ENCODE measurements at regions not wholly inside any gene's neighbourhood (a gene's known extent, or its start where the extent isn't known, plus 50 kb on each side); places are given as distances from the start of the nearest gene placed in this dataset.
"Not testable (repeated sequence)": the region's sequence is repeated elsewhere in the genome, so short reads cannot be mapped to it uniquely, and the experiment has no call there.

DNA sequence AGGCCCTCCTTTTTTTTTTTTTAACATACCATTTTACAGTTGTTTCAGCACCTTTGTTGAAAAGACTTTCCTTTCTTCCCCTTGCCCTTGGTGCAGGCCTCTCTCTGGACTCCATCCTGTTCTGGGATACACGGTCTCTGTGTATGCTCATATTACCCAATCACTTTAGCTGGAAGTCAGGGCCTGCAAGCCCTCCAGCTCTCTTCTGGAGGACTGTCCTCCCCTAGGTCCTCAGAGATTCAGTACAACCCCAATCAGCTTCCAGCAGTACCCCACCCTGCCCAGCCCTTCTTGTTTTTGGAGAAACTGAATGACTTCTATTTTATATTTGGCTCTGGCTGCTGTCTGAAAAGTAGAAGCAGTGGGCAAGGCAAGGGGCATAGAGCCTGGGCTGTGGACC lies 270.8 kb downstream of the KLF13 start:
- no peak for DNase-seq (ENCODE audit: low read depth)

DNA sequence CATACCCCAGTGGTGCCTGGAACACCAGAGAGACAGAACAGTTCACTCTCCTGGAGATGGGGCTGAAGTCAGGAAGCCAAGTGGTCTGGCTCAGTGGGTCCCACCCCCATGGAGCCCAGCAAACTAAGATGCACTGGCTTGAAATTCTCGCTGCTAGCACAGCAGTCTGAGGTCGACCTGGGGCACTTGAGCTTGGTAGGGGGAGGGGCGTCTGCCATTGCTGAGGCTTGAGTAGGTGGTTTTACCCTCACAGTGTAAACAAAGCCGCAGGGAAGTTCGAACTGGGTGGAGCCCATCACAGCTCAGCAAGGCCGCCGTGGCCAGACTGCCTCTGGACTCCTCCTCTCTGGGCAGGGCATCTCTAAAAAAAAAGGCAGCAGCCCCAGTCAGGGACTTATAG lies 272.0 kb downstream of the KLF13 start:
- DNase-seq (ENCODE audit: low read depth), result no peak

DNA sequence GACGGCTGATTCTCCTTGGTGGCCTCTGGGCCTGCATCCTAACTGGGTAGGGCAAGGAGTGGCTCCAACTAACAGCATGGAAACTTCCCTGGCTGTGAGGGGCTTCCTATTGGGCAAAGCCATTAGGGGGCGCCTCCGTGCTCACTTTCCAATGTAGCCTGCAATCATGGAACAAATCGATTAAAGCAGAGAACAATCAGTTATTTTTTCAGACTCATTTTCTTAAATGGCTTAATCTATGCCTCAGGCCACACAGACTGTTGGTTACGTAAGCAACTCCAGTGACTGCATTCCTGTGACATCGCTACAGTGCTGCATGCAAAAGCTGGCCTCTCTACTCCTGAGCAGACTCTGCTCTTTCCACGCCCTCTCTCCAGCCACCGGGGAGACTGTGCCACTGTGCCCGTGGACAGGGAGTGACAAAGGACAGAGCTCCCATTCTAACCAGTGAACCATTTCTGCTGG lies 278.9 kb downstream of the KLF13 start:
- no peak for DNase-seq (ENCODE audit: low read depth)

DNA sequence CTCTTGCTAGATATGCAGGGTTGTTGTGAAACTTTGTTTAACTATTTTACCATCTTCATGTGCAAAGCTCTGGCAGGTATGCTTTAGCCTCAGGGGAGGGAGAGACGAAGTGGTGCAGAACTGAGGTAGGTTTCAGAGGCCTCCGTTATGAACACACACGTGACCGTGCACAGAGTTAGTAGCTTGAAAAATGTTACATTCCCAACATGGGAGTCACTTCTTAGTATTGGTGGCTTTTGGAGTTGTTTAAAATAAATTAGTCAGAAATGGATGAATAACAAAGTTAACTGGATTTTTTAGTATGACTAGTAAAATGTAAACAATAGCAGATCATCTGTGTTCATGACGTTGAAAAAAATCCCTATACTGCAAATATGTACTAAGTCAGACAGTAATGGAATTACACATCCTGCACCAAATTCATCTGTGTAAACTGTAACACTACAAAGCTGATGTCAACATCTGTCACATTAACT lies 279.6 kb downstream of the KLF13 start:
- no peak for DNase-seq (ENCODE audit: low read depth)

DNA sequence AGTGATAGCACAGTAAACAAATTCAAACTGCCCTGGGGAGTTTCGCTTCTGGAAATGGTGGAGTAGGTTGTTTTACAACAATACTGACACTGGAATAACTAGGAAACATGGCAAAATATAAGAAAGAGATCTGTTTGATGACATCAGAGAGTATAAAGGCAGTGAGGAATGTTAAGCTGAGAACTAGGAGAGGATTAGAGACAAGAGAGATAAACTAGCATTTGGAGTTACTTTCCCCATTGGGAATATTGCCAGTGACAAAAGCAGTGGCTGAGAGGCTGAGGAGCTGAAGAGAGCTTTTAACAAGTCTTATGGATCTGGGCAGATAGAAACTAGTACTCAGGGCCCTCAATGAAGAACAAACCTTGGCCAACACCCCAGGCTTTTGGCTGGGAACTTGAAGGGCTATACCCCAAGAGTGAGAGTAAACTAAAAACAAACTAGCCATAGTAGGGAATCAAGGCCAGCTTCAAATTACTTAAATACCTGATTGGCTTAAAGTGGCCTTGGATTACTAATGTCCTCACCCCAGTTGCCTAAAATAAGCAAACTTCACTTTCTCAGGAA lies 280.4 kb downstream of the KLF13 start:
- DNase-seq (ENCODE audit: low read depth), result no peak

DNA sequence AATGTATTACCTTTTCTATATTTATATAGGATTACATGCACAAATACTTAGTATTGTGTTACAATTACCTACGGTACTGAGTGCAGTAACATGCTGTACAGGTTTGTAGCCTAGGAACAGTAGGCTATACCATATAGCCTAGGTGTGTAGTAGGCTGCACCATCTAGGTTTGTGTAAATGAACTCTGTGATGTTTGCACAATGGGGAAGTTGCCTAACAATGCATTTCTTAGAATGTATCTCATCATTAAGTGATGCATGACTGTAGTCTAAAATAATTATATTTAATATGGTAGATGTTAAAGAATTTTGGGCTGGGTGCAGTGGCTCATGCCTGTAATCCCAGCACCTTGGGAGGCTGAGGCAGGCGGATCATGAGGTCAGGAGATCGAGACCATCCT lies 281.0 kb downstream of the KLF13 start:
- no peak for DNase-seq (ENCODE audit: low read depth)

DNA sequence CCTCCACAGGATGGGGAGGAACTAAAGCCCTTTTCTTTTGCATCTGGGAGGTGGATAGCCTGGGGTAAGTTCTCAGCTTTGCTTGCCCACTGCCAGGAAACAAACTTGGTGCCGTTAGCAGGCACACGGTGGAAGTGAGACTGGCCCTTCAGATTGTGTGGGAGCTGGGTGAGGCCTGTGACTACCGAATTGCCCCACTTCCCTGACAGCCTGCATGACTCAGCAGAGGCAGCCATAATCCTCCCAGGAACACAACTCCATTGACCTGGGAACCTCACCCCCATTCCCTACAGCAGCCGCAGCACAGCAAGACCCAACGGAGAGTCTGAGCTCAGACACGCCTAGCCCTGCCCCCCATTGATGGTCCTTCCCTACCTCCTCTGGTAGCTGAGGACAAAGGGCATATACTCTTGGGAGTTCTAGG lies 282.6 kb downstream of the KLF13 start:
- DNase-seq (ENCODE audit: low read depth), result no peak

DNA sequence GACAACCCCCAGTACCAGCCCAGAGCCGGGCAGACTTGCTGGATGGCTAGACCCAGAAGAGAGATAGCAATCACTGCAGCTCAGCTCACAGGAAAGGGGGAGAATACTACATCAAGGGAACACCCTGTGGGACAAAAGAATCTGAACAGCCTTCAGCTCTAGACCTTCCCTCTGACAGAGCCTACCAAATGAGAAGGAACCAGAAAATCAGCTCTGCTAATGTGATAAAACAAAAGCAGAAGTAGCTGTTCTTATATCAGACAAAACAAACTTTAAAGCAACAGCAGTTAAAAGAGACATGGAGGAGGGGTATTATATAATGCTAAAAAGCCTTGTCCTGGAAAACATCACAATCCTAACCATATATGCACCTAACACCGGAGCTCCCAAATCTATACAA lies 283.3 kb downstream of the KLF13 start:
- DNase-seq (ENCODE audit: low read depth), result no peak

DNA sequence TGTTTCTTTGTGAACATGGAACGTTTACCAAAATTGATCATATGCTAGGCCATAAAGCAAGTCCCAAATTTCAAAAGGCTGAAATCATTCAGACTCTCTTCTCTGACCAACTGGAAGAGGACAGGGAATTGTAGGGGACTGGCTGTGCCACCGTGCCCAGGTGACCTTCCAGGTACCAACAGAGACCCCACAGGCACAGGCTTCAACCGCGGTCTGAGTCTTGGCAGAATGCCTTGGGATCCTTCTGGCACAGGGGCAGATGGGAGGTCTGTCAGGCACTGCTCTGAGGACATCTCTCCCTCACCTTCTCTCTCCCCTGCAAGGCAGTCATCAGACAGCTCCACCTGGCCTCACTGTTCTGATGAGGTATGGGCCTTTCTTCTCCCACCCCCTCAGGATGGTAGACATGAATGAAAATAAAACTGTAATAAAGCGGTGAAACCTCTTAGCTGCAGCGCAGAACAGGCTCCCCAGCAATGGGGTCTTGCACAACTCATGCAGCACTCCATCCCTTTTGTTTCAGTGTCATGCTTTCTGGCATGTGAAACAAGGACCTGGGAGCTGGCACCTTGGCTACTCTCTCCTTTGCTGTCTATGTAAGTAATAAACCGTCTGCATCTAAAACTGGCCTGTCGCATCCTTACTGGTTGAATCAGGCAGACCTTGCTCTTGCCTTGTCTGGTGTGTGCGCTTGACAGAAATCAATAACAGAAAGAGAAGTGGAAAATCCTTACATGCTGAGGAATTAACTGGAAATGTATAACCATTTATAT lies 289.2 kb downstream of the KLF13 start:
- DNase-seq (ENCODE audit: low read depth), result no peak

DNA sequence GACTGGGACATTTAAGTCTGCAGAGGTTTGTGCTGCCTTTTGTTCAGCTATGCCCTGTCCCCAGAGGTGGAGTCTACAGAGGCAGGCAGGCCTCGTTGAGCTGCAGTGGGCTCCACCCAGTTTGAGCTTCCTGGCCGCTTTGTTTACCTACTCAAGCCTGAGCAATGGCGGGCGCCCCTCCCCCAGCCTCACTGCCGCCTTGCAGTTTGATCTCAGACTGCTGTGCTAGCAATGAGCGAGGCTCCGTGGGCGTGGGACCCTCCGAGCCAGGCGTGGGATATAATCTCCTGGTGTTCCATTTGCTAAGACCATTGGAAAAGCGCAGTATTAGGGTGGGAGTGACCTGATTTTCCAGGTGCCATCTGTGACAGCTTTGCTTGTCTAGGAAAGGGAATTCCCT lies 296.7 kb downstream of the KLF13 start:
- DNase-seq (ENCODE audit: low read depth), result not testable (repeated sequence)

DNA sequence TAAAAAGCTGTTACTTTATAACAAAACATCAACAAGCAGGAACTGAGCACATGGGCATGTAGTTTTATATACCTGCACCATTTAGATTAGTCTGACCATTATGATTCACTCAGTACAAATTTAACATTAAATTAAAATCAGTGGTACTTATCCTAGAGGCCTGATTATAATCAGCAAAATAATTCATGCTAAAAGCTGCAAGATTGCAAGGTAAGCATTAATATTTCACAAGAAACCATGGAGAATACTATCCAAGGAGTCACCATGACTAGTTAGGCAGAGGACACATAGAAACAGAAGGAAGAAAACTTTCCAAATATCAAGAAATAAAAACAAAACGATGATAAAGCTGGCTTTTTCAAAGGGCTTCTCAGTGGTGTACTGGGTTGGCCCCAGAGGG lies 297.5 kb downstream of the KLF13 start:
- not testable (repeated sequence) for DNase-seq (ENCODE audit: low read depth)

DNA sequence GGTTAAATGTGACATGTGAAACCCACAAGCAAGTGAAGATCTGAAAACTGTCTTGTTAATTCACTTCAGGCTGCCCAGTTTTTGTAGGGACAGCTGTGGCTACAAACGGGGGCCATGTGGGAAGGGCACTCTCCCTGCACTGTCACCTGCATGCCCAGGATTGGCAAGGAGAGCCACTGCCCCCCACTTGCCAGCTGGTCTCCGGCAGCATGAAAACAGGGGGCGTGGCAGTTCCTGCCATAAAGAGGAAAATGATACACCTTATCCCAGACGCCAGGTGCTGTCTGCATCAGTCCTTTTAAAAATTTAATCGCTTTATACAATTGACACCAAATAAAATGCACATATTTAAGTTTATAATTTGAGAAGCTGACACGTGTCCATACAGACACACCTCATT lies 309.1 kb downstream of the KLF13 start:
- DNase-seq (ENCODE audit: low read depth), result not testable (repeated sequence)

DNA sequence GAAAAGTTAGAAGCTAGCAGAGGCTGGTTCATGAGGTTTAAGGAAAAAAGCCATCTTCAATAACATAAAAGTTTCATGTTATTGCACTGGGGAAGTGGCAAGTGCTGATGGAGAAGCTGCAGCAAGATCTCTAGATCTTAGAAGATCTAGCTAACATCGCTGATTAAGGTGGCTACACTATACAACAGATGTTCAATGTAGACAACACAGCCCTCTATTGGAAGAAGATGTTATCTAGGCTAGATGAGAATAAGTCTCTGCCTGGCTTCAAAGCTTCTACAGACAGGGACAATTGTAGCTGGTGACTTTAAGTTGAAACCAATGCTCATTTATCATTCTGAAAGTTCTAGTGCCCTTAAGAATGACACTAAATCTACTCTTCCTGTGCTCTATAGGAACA lies 310.3 kb downstream of the KLF13 start:
- DNase-seq (ENCODE audit: low read depth), result not testable (repeated sequence)

DNA sequence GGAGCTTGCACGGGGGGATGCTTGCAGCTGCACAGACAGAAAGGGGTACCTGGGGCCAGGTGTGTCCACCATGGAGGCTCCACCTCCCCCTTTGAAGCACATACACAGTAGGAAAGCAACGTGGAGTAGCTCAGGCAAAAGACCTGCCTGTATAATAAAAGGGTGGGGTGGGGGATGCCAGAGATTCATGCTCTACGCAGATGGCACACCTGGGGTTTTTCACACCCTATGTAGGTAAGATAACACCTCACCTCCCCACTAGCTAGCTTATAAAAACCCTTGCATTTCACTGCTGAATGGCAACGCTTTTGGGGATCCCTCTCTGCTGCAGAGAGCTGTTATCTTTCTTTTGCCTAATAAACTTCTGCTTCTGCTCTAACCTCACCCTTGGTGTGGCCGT lies 317.3 kb downstream of the KLF13 start:
- DNase-seq (ENCODE audit: low read depth), result not testable (repeated sequence)

DNA sequence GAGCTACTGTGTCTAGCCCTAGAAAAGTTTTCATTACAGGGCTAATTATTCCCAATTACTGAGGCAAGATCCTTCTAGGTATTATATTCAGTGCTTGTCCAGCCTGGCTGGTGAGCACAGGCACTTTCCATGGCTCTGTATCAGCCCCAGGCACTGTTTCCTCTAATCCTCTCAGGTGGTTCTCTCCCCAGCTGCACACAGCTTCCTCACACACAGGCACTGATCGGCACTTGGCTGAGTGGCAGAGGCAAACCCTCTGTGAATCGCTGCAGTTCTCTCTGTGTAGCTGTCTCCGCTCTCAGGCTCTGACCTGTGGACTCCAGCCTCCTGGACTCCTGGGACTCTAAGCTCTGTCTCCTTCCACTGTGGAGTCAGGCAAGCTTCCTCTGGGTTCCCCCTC lies 318.1 kb downstream of the KLF13 start:
- not testable (repeated sequence) for DNase-seq (ENCODE audit: low read depth)

DNA sequence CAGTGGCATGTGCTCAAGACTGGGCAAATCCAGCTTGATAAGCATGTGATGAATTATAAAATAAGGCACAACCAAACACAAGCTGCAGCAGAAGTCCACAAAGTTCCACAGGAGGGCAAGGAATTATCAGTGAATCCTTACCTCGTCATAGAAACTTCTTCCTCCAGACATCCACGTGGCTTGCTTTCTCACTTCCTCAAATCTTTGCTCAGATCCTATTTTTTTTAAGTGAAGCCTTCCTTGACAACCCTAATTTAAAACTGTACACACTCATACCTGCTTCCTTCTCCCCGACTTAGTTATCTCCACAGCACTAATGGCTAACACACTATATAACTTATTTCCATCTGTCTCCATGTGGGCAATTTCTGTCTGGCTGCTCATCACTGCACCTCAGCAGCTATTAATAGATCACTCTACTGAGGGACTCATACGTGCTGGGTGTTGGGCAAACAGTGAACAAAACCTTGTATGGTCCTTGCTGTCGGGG lies 320.7 kb downstream of the KLF13 start:
- DNase-seq (ENCODE audit: low read depth), result not testable (repeated sequence)

DNA sequence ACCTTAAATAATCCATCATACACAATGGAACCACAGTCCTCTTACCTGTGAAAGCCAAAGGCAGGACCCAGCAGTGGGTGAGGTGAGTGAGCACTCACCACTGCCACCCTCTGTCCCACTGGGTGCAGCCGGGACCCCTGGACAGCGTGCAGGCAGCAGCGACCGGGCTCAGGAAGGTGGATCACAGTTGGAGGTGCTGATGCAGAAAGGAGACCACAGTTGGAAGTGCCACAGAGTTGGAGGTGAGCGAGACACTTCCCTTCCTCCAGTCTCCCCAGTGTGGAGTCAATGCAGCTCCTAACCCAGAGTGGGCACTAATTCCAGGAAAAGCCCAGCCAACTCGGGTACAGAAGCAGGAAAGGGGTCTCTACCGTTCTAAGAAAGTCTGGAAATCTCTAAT lies 323.0 kb downstream of the KLF13 start:
- DNase-seq (ENCODE audit: low read depth), result not testable (repeated sequence)

DNA sequence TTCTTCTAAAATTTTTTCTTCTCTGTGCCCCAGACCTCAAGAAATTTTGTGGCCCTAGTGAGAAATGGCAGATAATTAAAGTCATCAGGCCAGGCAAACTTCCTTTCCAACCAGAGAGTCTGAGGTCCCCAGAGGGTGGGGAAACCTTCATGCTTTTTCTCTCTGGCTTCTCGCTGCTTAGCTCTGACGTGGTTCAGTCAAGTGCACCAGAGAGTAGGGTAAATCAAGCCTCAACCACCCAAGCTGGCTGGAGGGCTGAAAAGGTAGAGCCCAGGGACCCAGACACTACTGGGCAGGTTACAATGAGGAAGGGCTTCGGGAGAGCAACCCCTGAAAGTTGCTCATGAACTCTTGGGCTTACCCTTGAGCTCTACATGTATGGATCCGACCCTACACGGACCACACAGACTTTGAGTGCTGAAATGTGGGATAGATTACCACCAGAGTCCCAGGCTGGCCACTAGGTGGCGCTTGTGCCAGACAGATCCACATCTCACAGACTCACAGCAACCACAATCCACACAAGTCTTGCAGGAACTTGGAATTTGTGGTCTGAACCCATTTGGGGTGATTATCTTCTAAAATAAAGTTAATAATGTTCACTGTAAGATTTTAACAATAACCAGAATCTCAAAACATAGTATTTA lies 323.5 kb downstream of the KLF13 start:
- peak; percentile 46 for DNase-seq (ENCODE audit: low read depth)

DNA sequence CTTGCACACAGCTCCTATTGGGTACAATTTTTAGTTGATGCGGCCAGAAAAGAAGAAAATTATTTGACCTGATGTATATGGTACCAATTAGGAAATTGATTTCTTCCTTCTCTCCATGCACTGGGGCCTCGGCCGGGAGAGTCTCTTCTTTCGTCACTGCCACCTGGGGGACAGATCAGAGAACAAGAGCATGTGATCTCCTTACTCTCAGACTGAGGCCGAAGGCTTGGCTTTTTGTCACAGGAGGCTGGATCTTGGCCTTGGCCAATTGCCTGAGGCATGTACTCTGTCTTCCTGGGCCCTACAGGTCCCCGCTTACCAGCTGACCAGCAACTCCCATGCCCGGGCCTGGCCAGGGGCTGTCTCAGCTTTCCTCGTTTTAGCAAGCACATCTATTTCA lies 330.3 kb downstream of the KLF13 start:
- DNase-seq (ENCODE audit: low read depth), result not testable (repeated sequence)

DNA sequence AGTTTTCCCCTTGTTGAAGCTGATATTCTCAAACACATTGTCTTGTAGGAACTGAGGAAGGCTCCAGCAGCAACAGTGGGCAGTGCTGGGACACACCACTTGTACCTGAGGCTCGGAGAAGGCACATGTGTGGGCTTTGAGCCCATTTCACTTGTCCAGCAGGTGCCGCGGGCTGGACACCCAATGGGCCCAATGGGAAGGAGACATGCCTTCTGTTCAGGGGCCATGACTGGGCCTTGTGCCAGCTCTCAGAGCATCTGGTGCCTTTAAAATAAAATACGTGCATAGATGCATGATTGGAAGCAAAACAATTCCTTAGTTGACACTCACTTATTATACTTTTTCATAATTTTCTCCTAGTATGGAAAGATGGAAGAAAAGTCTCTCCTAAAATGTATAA lies 334.2 kb downstream of the KLF13 start:
- DNase-seq (ENCODE audit: low read depth), result no peak

DNA sequence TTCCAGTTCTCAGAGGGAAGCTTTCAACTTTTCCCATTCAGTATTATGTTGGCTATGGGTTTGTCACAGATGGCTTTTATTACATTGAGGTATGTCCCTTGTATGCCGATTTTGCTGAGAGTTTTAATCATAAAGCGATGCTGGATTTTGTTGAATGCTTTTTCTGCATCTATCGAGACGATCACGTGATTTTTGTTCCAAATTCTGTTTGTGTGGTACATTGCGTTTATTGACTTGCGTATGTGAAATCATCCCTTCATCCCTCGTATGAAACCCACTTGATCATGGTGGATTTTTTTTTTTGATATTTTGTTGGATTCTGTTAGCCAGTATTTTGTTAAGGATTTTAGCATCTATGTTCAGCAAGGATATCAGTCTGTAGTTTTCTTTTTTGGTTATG lies 339.1 kb downstream of the KLF13 start:
- DNase-seq (ENCODE audit: low read depth), result not testable (repeated sequence)

DNA sequence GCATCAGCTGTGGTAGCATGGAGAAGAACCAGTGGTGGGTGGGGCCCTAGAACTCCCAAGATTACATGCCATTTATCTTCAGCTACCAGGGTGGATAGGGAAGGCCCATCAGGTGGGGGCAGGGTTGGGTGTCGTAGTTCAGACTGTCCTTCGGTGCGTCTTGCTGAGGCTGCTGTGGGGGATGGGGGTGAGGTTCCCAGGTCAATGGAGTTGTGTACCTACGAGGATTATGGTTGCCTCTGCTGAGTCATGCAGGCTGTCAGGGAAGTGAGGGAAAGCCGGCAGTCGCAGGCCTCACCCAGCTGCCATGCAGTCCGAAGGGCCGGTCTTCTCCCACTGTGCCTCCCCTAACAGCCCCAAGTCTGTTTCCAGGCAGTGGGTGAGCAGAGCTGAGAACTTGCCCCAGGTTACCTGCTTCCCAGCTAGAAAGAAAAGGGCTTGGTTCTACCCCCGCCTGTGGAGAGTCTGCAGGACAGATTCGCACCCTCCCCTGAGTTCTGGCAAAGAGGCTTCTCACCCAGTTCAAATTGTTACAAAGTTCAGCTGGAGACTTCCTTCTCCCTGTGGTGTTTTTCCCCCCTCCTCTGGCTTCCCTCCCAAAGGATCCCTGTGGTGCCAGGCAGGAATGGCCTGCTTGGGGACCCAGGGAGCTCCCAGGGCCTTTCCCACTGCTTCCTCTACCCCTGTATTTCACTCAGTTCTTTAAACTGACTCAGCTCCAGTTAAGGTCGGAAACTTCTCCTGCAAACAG lies 342.7 kb downstream of the KLF13 start:
- not testable (repeated sequence) for DNase-seq (ENCODE audit: low read depth)

Data from stimulated activated CD4-positive, alpha-beta T cell treated with anti-CD3 and anti-CD28 coated beads, Interleukin-2, amount 100 ng/mL, for 4 hours (primary cell).